CD14-positive monocyte (primary cell): ENCODE measurements at regions not wholly inside any gene's neighbourhood (a gene's known extent, or its start where the extent isn't known, plus 50 kb on each side); places are given as distances from the start of the nearest gene placed in this dataset.
"Not testable (repeated sequence)": the region's sequence is repeated elsewhere in the genome, so short reads cannot be mapped to it uniquely, and the experiment has no call there.

Experiments
- DNase-seq, 3 donors: peaks; one replicate each; pipeline ENCODE4 v3.0.0-alpha.2; 2011 to 2022
- H2AFZ ChIP-seq: 2 replicates; pipeline ENCODE4 v1.6.0; 2012; ENCODE audit warnings: mild to moderate bottlenecking, low read depth, low read length, inconsistent platforms; ENCODE audit not compliant: insufficient read depth, poor library complexity, severe bottlenecking
- H3K27ac ChIP-seq, 2 donors: 1 replicate in 1 of 2; 2 replicates in 1 of 2; pipeline ENCODE4 v1.5.1; 2012 to 2013; ENCODE audit warnings: low read length in 2 of 2, control low read depth in 1 of 2, inconsistent platforms in 1 of 2, low read depth in 1 of 2, mild to moderate bottlenecking in 1 of 2
- H3K27me3 ChIP-seq, 2 donors: one replicate each; pipeline versions ENCODE4 v1.6.0 to v1.6.1; 2011 to 2013; ENCODE audit warnings: low read length in 2 of 2; ENCODE audit not compliant: control insufficient read depth in 2 of 2, insufficient read depth in 2 of 2
- H3K36me3 ChIP-seq, 2 donors: replicated peaks in 1 of 2; 1 replicate in 1 of 2; 2 replicates in 1 of 2; pipeline versions ENCODE4 v1.5.1 to v1.6.1; 2012 to 2013; ENCODE audit warnings: low read length in 2 of 2, control low read depth in 1 of 2, inconsistent platforms in 1 of 2, mild to moderate bottlenecking in 1 of 2; ENCODE audit not compliant: insufficient read depth in 2 of 2, control insufficient read depth in 1 of 2
- H3K4me1 ChIP-seq, 2 donors: 1 replicate in 1 of 2; 2 replicates in 1 of 2; pipeline versions ENCODE4 v1.5.1 to v1.6.1; 2012 to 2013; ENCODE audit warnings: low read length in 2 of 2, control low read depth in 1 of 2, inconsistent platforms in 1 of 2, mild to moderate bottlenecking in 1 of 2, moderate library complexity in 1 of 2; ENCODE audit not compliant: insufficient read depth in 2 of 2, control insufficient read depth in 1 of 2
- H3K4me2 ChIP-seq: replicated peaks from 2 replicates; pipeline ENCODE3; 2012; ENCODE audit warnings: low read length, moderate library complexity, mild to moderate bottlenecking; ENCODE audit not compliant: poor library complexity, severe bottlenecking; ENCODE audit errors: extremely low read depth
- H3K4me3 ChIP-seq, 3 experiments: fragments of 200-600 bp in 1 of 3; sonication (generic) in 1 of 3; replicated peaks in 1 of 3; 1 replicate in 2 of 3; 2 replicates in 1 of 3; pipeline ENCODE4 v1.5.1; 2011 to 2013; ENCODE audit warnings: low read length in 3 of 3, mild to moderate bottlenecking in 3 of 3, control low read depth in 2 of 3, low read depth in 2 of 3, inconsistent platforms in 1 of 3, moderate library complexity in 1 of 3
- H3K79me2 ChIP-seq: 2 replicates; pipeline ENCODE4 v1.6.0; 2012; ENCODE audit warnings: mild to moderate bottlenecking, control low read depth, inconsistent platforms, low read length, moderate library complexity; ENCODE audit not compliant: insufficient read depth
- H3K9ac ChIP-seq: 2 replicates; pipeline ENCODE4 v1.6.0; 2017; ENCODE audit warnings: low read length, mild to moderate bottlenecking; ENCODE audit not compliant: insufficient read depth, poor library complexity, severe bottlenecking
- H3K9me3 ChIP-seq, 2 donors: replicated peaks in 1 of 2; 1 replicate in 1 of 2; 2 replicates in 1 of 2; pipeline versions ENCODE4 v1.5.1 to v1.6.1; 2012 to 2013; ENCODE audit warnings: low read length in 2 of 2, control low read depth in 1 of 2; ENCODE audit not compliant: control insufficient read depth in 1 of 2, insufficient read depth in 1 of 2
- H4K20me1 ChIP-seq: 2 replicates; pipeline ENCODE4 v1.6.0; 2012; ENCODE audit warnings: mild to moderate bottlenecking, low read length, control low read depth, moderate library complexity; ENCODE audit not compliant: insufficient read depth
- H3K27ac Mint-ChIP-seq, 7 donors: one replicate each; pipeline ENCODE4 v1.8.0; 2020; ENCODE audit warnings: mild to moderate bottlenecking in 7 of 7, mixed read lengths in 7 of 7, moderate library complexity in 6 of 7, inconsistent platforms in 2 of 7
- H3K27me3 Mint-ChIP-seq, 3 donors: one replicate each; pipeline ENCODE4 v1.8.0; 2021 to 2022; ENCODE audit warnings: low read depth in 3 of 3, mild to moderate bottlenecking in 3 of 3, mixed read lengths in 3 of 3, moderate library complexity in 3 of 3, inconsistent platforms in 1 of 3
- H3K36me3 Mint-ChIP-seq, 2 donors: one replicate each; pipeline ENCODE4 v1.8.0; 2020; ENCODE audit warnings: mixed read lengths in 2 of 2, inconsistent platforms in 1 of 2, mild to moderate bottlenecking in 1 of 2
- H3K4me1 Mint-ChIP-seq: one replicate; pipeline ENCODE4 v1.8.0; 2020; ENCODE audit warnings: mild to moderate bottlenecking, mixed read lengths
- H3K4me3 Mint-ChIP-seq, 2 donors: one replicate each; pipeline ENCODE4 v1.8.0; 2020; ENCODE audit warnings: mild to moderate bottlenecking in 2 of 2, mixed read lengths in 2 of 2, moderate library complexity in 1 of 2
- H3K9me3 Mint-ChIP-seq, 7 donors: one replicate each; pipeline ENCODE4 v1.8.0; 2020 to 2022; ENCODE audit warnings: mixed read lengths in 7 of 7, mild to moderate bottlenecking in 6 of 7, moderate library complexity in 6 of 7, inconsistent platforms in 2 of 7
- CTCF ChIP-seq: fragments of 200-600 bp; IDR thresholded peaks from one replicate; pipeline ENCODE4 v1.8.0; 2022; ENCODE audit warnings: antibody characterized with exemption, mild to moderate bottlenecking
- WGBS: methylation state at CpG from one replicate; pipeline ENCODE4 v1.1.5; 2013; ENCODE audit warnings: missing lambda C conversion rate; ENCODE audit not compliant: insufficient coverage; 5-methylcytosine and 5-hydroxymethylcytosine counted together
- intact Hi-C, 2 donors: fragments of 100-400 bp; cut with micrococcal nuclease; formaldehyde crosslinking; loops; one replicate each; pipeline versions ENCODE4 v1.15.0 to v1.15.1; 2023

- WGBS, result no CpG with 5 or more reads among the region's 1 CpG
- H3K4me1 Mint-ChIP-seq, H3K4me1 ChIP-seq, H3K79me2 ChIP-seq, H3K9me3 ChIP-seq, H3K4me3 ChIP-seq, H3K4me3 Mint-ChIP-seq, H3K4me2 ChIP-seq, intact Hi-C loops, DNase-seq, H4K20me1 ChIP-seq, H3K27me3 ChIP-seq, H3K27ac ChIP-seq, H3K36me3 Mint-ChIP-seq, H3K36me3 ChIP-seq, H2AFZ ChIP-seq, H3K9ac ChIP-seq, H3K27ac Mint-ChIP-seq, H3K27me3 Mint-ChIP-seq: not testable (repeated sequence)
- H3K9me3 Mint-ChIP-seq, result peaks cover 0 to 10% (median 4%) of the 10 kb centered on the region in 7 donors
These were observed 298.4 kb downstream of the LIG4 start for GRCh38 chr13:107916902-107917301.

GRCh38 chr13:107912745-107913144 is 302.6 kb downstream of the LIG4 start:
- Mint-ChIP-seq H3K4me3 (no peak overlapping the region), H3K36me3 (no peaks in the 10 kb centered on the region), H3K4me1 (no peaks in the 10 kb centered on the region), H3K27ac (no peak overlapping the region), H3K9me3 (peaks cover 2 to 20% (median 11%) of the 10 kb centered on the region in 7 donors), H3K27me3 (no peaks in the 10 kb centered on the region)
- H3K36me3 ChIP-seq, result no peaks in the 10 kb centered on the region
- no peaks in the 10 kb centered on the region for H4K20me1 ChIP-seq
- no CpG with 5 or more reads among the region's 2 CpGs for WGBS
- H2AFZ ChIP-seq, result no peak overlapping the region
- no peak overlapping the region for H3K9ac ChIP-seq
- no peaks in the 10 kb centered on the region for H3K4me1 ChIP-seq
- H3K9me3 ChIP-seq, result peaks cover 6 to 15% of the 10 kb centered on the region in 2 donors
- DNase-seq, result no peak
- H3K27ac ChIP-seq, result no peak overlapping the region
- no peak overlapping the region for H3K4me2 ChIP-seq
- H3K79me2 ChIP-seq, result no peaks in the 10 kb centered on the region
- no peaks in the 10 kb centered on the region for H3K27me3 ChIP-seq
- H3K4me3 ChIP-seq, result no peak overlapping the region
- no peak for TF ChIP-seq CTCF
- intact Hi-C loops, result no loop called here
